H9 (cell line): ENCODE measurements at regions not wholly inside any gene's neighbourhood (a gene's known extent, or its start where the extent isn't known, plus 50 kb on each side); places are given as distances from the start of the nearest gene placed in this dataset.

Experiments
- DNase-seq: peaks from one replicate; pipeline ENCODE4 v3.0.0-alpha.2; 2017
- H2AFZ ChIP-seq: one replicate; pipeline ENCODE4 v1.6.1; 2013; ENCODE audit warnings: mild to moderate bottlenecking, low read length, control low read depth, moderate library complexity
- H2AK5ac ChIP-seq: 2 replicates; pipeline ENCODE4 v1.6.1; 2013; ENCODE audit warnings: low read length, control low read depth, mixed read lengths; ENCODE audit not compliant: insufficient read length
- H2BK120ac ChIP-seq: one replicate; pipeline ENCODE4 v1.6.1; 2013; ENCODE audit warnings: low read depth, mild to moderate bottlenecking, low read length, control low read depth, inconsistent platforms; ENCODE audit not compliant: poor library complexity, severe bottlenecking
- H2BK12ac ChIP-seq: 2 replicates; pipeline ENCODE4 v1.6.1; 2013; ENCODE audit warnings: low read length, control low read depth, mixed read lengths, low read depth; ENCODE audit not compliant: insufficient read length
- H2BK15ac ChIP-seq: 2 replicates; pipeline ENCODE4 v1.6.1; 2013; ENCODE audit warnings: low read depth, low read length, control low read depth
- H2BK20ac ChIP-seq: one replicate; pipeline ENCODE4 v1.6.1; 2013; ENCODE audit warnings: low read depth, mild to moderate bottlenecking, low read length, control low read depth, inconsistent platforms; ENCODE audit not compliant: poor library complexity, severe bottlenecking
- H2BK5ac ChIP-seq: 2 replicates; pipeline ENCODE4 v1.6.1; 2013; ENCODE audit warnings: low read length, control low read depth, mixed read lengths; ENCODE audit not compliant: insufficient read length
- H3K14ac ChIP-seq: 2 replicates; pipeline ENCODE4 v1.6.1; 2013; ENCODE audit warnings: low read length, control low read depth; ENCODE audit not compliant: insufficient read depth
- H3K18ac ChIP-seq: 2 replicates; pipeline ENCODE4 v1.6.1; 2013; ENCODE audit warnings: low read depth, mild to moderate bottlenecking, mixed read lengths, low read length, control low read depth; ENCODE audit not compliant: insufficient read length
- H3K23ac ChIP-seq: 2 replicates; pipeline ENCODE4 v1.6.1; 2013; ENCODE audit warnings: low read length, control low read depth, mixed read lengths, low read depth; ENCODE audit not compliant: insufficient read length
- H3K23me2 ChIP-seq: 2 replicates; pipeline ENCODE4 v1.6.1; 2013; ENCODE audit warnings: low read depth, mild to moderate bottlenecking, mixed read lengths, low read length, control low read depth; ENCODE audit not compliant: insufficient read length, poor library complexity, severe bottlenecking
- H3K27ac ChIP-seq: 2 replicates; pipeline ENCODE4 v1.5.1; 2013; ENCODE audit warnings: low read length, control low read depth, mixed read lengths, low read depth; ENCODE audit not compliant: insufficient read length
- H3K27me3 ChIP-seq: 2 replicates; pipeline ENCODE4 v1.6.1; 2013; ENCODE audit warnings: low read length, control low read depth, inconsistent platforms; ENCODE audit not compliant: insufficient read depth
- H3K4ac ChIP-seq: 2 replicates; pipeline ENCODE4 v1.6.1; 2013; ENCODE audit warnings: low read depth, mild to moderate bottlenecking, control low read depth, inconsistent platforms, low read length, moderate library complexity
- H3K4me1 ChIP-seq: 2 replicates; pipeline ENCODE4 v1.6.1; 2013; ENCODE audit warnings: low read length, control low read depth, inconsistent platforms; ENCODE audit not compliant: insufficient read depth
- H3K4me2 ChIP-seq: 2 replicates; pipeline ENCODE4 v1.6.1; 2013; ENCODE audit warnings: low read length, control low read depth, mixed read lengths; ENCODE audit not compliant: insufficient read length, insufficient read depth
- H3K56ac ChIP-seq: 2 replicates; pipeline ENCODE4 v1.6.1; 2013; ENCODE audit warnings: low read depth, mild to moderate bottlenecking, mixed read lengths, low read length, control low read depth; ENCODE audit not compliant: insufficient read length
- H3K79me1 ChIP-seq: 2 replicates; pipeline ENCODE4 v1.6.1; 2013; ENCODE audit warnings: low read depth, mild to moderate bottlenecking, moderate library complexity, low read length, control low read depth, inconsistent platforms; ENCODE audit not compliant: insufficient read depth, poor library complexity, severe bottlenecking
- H3K79me2 ChIP-seq: 2 replicates; pipeline ENCODE4 v1.6.1; 2013; ENCODE audit warnings: low read length, control low read depth, inconsistent platforms; ENCODE audit not compliant: insufficient read depth
- H3K9ac ChIP-seq: 2 replicates; pipeline ENCODE4 v1.6.1; 2013; ENCODE audit warnings: low read length, control low read depth, mixed read lengths; ENCODE audit not compliant: insufficient read length; ENCODE audit errors: extremely low read depth
- H3K9me3 ChIP-seq: one replicate; pipeline ENCODE4 v1.6.1; 2013; ENCODE audit warnings: low read depth, low read length, inconsistent platforms; ENCODE audit not compliant: control insufficient read depth
- H3T11ph ChIP-seq: one replicate; pipeline ENCODE4 v1.6.1; 2013; ENCODE audit warnings: mild to moderate bottlenecking, low read length, control low read depth, inconsistent platforms
- H4K20me1 ChIP-seq: one replicate; pipeline ENCODE4 v1.6.1; 2013; ENCODE audit not compliant: control insufficient read depth, insufficient read length, insufficient read depth
- H4K5ac ChIP-seq: 2 replicates; pipeline ENCODE4 v1.6.1; 2013; ENCODE audit warnings: low read depth, mild to moderate bottlenecking, mixed read lengths, low read length, control low read depth; ENCODE audit not compliant: insufficient read length
- H4K8ac ChIP-seq: replicated peaks from 2 replicates; pipeline ENCODE4 v1.6.1; 2013; ENCODE audit warnings: low read length, control low read depth, mixed read lengths, low read depth; ENCODE audit not compliant: insufficient read length
- H4K91ac ChIP-seq: 2 replicates; pipeline ENCODE4 v1.6.1; 2013; ENCODE audit warnings: low read depth, mild to moderate bottlenecking, moderate library complexity, mixed read lengths, low read length, control low read depth; ENCODE audit not compliant: insufficient read length
- H3K27ac Mint-ChIP-seq, 3 experiments: 2 replicates in 2 of 3; 3 replicates in 1 of 3; pipeline ENCODE4 v1.8.0; 2020 to 2021; ENCODE audit warnings: mixed read lengths in 3 of 3, mild to moderate bottlenecking in 1 of 3, moderate library complexity in 1 of 3
- H3K27me3 Mint-ChIP-seq: 2 replicates; pipeline ENCODE4 v1.8.0; 2021; ENCODE audit warnings: low read depth, mild to moderate bottlenecking, moderate library complexity, mixed read lengths
- H3K36me3 Mint-ChIP-seq, 3 experiments: 2 replicates in 2 of 3; 3 replicates in 1 of 3; pipeline ENCODE4 v1.8.0; 2020 to 2021; ENCODE audit warnings: low read depth in 3 of 3, mixed read lengths in 3 of 3; ENCODE audit not compliant: insufficient read depth in 1 of 3
- H3K4me1 Mint-ChIP-seq, 2 experiments: 2 replicates each; pipeline ENCODE4 v1.8.0; 2020; ENCODE audit warnings: mixed read lengths in 2 of 2
- H3K4me3 Mint-ChIP-seq, 2 experiments: 2 replicates in 1 of 2; 3 replicates in 1 of 2; pipeline ENCODE4 v1.8.0; 2020 to 2021; ENCODE audit warnings: mild to moderate bottlenecking in 2 of 2, mixed read lengths in 2 of 2, moderate library complexity in 1 of 2
- H3K9me3 Mint-ChIP-seq, 2 experiments: 2 replicates in 1 of 2; 3 replicates in 1 of 2; pipeline ENCODE4 v1.8.0; 2020; ENCODE audit warnings: mild to moderate bottlenecking in 2 of 2, mixed read lengths in 2 of 2, moderate library complexity in 1 of 2
- CTCF ChIP-seq: fragments of 200-600 bp; sonication (generic); conservative IDR thresholded peaks from 3 replicates; pipeline ENCODE4 v1.8.0; 2021; ENCODE audit warnings: antibody characterized with exemption, mild to moderate bottlenecking
- WGBS: extraction: QIAGEN DNeasy Blood & Tissue Kit; methylation state at CpG from one replicate; pipeline ENCODE4 v1.1.7; 2013; ENCODE audit warnings: missing lambda C conversion rate, low lambda C conversion rate, mixed read lengths; ENCODE audit not compliant: insufficient read length; ENCODE audit errors: extremely low coverage; 5-methylcytosine and 5-hydroxymethylcytosine counted together

DNA sequence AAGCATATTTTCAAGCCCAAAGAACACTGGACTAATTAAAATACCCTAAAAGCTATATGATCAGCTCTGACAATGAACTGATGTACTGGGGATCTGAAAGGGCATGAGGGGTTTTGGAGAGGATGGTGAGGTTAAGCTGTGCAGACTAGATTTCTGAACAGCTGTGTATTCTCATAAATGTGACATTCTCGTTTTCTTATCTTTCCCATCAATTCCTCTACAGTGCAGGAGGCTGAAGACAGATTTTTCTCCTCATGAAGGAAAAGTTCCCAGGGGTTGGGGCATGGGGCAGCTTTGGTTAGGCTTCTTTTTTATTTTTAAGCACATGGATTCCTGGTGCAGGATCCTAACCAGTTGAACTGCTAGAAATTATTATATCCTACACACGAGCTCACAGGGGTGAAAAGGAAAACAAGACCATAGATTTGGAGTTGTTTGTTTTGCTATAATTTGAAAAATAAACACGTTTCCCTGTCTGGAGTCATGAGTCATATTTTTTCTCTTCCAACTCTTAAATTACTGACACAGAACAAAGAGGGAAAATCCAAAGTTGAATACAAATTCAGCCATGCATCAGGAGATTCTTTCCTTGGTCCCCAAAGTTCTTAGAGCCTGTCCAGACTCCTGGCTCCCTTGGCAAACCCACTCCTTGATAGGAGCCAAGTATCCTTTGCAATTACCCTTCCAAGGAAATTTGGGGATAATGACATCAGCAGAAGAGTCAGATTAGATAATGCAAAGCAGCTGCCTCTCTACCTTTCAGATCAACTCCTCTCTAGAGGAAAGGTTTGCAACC lies 147.7 kb upstream of the NPVF start:
- Mint-ChIP-seq H3K4me3 (no peak overlapping the region), H3K36me3 (peaks cover 0 to 12% (median 0%) of the 10 kb centered on the region in 3 experiments; a peak in 3 of 7 replicates), H3K27me3 (peaks cover 6% of the 10 kb centered on the region), H3K9me3 (peaks cover 12 to 14% of the 10 kb centered on the region in 2 experiments), H3K4me1 (no peaks in the 10 kb centered on the region; a peak in 1 of 4 replicates), H3K27ac (no peak overlapping the region)
- H3K56ac ChIP-seq = no peak overlapping the region
- H2AFZ ChIP-seq = no peak overlapping the region
- no peaks in the 10 kb centered on the region for H3K79me2 ChIP-seq
- H3K4me1 ChIP-seq = no peaks in the 10 kb centered on the region
- no peak overlapping the region for H3K4me2 ChIP-seq
- H4K91ac ChIP-seq = no peak overlapping the region
- no peaks in the 10 kb centered on the region for H3K23me2 ChIP-seq
- TF ChIP-seq CTCF = no peak
- H3K27ac ChIP-seq = no peak overlapping the region
- H3K18ac ChIP-seq = no peak overlapping the region
- no peak for DNase-seq
- no peaks in the 10 kb centered on the region for H3K27me3 ChIP-seq
- H3K14ac ChIP-seq = no peak overlapping the region
- H4K20me1 ChIP-seq = no peaks in the 10 kb centered on the region
- H2AK5ac ChIP-seq = no peak overlapping the region
- no peak overlapping the region for H3K4ac ChIP-seq
- no peak overlapping the region for H2BK12ac ChIP-seq
- no peak overlapping the region for H4K5ac ChIP-seq
- no peak overlapping the region for H3T11ph ChIP-seq
- H2BK20ac ChIP-seq = no peak overlapping the region
- H3K23ac ChIP-seq = no peak overlapping the region
- WGBS = no CpG with 5 or more reads among the region's 3 CpGs
- no peak overlapping the region for H2BK15ac ChIP-seq
- H3K9me3 ChIP-seq = peaks cover 5% of the 10 kb centered on the region
- H3K79me1 ChIP-seq = no peaks in the 10 kb centered on the region
- H2BK120ac ChIP-seq = no peak overlapping the region
- H2BK5ac ChIP-seq = no peak overlapping the region
- no peak overlapping the region for H4K8ac ChIP-seq
- no peak overlapping the region for H3K9ac ChIP-seq
